ENCODE measurements at regions not wholly inside any gene's neighbourhood (a gene's known extent, or its start where the extent isn't known, plus 50 kb on each side); places are given as distances from the start of the nearest gene placed in this dataset.

GRCh38 chr20:9969626-9970025 is 65.2 kb upstream of the ANKEF1 start:
- TF ChIP-seq, protein P1, sequence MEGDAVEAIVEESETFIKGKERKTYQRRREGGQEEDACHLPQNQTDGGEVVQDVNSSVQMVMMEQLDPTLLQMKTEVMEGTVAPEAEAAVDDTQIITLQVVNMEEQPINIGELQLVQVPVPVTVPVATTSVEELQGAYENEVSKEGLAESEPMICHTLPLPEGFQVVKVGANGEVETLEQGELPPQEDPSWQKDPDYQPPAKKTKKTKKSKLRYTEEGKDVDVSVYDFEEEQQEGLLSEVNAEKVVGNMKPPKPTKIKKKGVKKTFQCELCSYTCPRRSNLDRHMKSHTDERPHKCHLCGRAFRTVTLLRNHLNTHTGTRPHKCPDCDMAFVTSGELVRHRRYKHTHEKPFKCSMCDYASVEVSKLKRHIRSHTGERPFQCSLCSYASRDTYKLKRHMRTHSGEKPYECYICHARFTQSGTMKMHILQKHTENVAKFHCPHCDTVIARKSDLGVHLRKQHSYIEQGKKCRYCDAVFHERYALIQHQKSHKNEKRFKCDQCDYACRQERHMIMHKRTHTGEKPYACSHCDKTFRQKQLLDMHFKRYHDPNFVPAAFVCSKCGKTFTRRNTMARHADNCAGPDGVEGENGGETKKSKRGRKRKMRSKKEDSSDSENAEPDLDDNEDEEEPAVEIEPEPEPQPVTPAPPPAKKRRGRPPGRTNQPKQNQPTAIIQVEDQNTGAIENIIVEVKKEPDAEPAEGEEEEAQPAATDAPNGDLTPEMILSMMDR (IDR thresholded peaks at IDR 0.05; ENCODE audit: low read depth, low read length, poor library complexity, severe bottlenecking): no peak
- no peak for TF ChIP-seq EZH2phosphoT487 (IDR thresholded peaks at IDR 0.05; ENCODE audit: borderline replicate concordance, low read length)

Measured in DOHH2 (cell line).